WTC11 (cell line): ENCODE measurements at regions not wholly inside any gene's neighbourhood (a gene's known extent, or its start where the extent isn't known, plus 50 kb on each side); places are given as distances from the start of the nearest gene placed in this dataset.
A peak's percentile ranks its signal among the peaks of the same experiment; 100 is the strongest.

Source experiments
- ATAC-seq: fragments of 200-7000 bp; cut with Tn5 transposase; 2 replicates; pipeline ENCODE4 v1.10.0; 2021; ENCODE audit warnings: mild to moderate bottlenecking, moderate library complexity
- CTCF ChIA-PET: fragments of 300-600 bp; sonication (Branson Sonifier 250); formaldehyde crosslinking; loops from one replicate; lab custom pipeline; 2021; ENCODE audit warnings: antibody characterized with exemption; lab: Charles Lee
- POLR2A ChIA-PET: fragments of 350-600 bp; sonication (Branson Sonifier 250); formaldehyde crosslinking; loops from one replicate; lab custom pipeline; 2021; ENCODE audit warnings: antibody characterized with exemption; lab: Charles Lee
- DNase-seq: peaks from one replicate; pipeline ENCODE4 v3.0.0; 2021; ENCODE audit warnings: low spot score
- H3K27ac Mint-ChIP-seq: 2 replicates; pipeline ENCODE4 v1.8.0; 2021; ENCODE audit warnings: mixed read lengths
- H3K27me3 Mint-ChIP-seq: 2 replicates; pipeline ENCODE4 v1.8.0; 2021; ENCODE audit warnings: low read depth, mild to moderate bottlenecking, moderate library complexity, mixed read lengths
- H3K36me3 Mint-ChIP-seq: 2 replicates; pipeline ENCODE4 v1.8.0; 2021; ENCODE audit warnings: mixed read lengths
- H3K4me1 Mint-ChIP-seq: 2 replicates; pipeline ENCODE4 v1.8.0; 2022; ENCODE audit warnings: mixed read lengths
- H3K4me3 Mint-ChIP-seq: 2 replicates; pipeline ENCODE4 v1.8.0; 2021; ENCODE audit warnings: mild to moderate bottlenecking, moderate library complexity, mixed read lengths
- H3K9me3 Mint-ChIP-seq: 2 replicates; pipeline ENCODE4 v1.8.0; 2021; ENCODE audit warnings: mixed read lengths
- ATF1 ChIP-seq: sonication (generic); formaldehyde crosslinking; IDR thresholded peaks from 2 replicates; pipeline ENCODE4 v1.8.1; 2023; ENCODE audit warnings: mild to moderate bottlenecking, moderate library complexity, missing genetic modification reagents
- CBFB ChIP-seq: sonication (generic); formaldehyde crosslinking; IDR thresholded peaks from 2 replicates; pipeline ENCODE4 v1.8.1; 2022; ENCODE audit warnings: mild to moderate bottlenecking, low read depth, missing genetic modification reagents
- GTF2I ChIP-seq: fragments of 250-450 bp; sonication (Bioruptor Pico); conservative IDR thresholded peaks from 2 replicates; pipeline ENCODE4 v1.4.0; 2021; ENCODE audit warnings: mild to moderate bottlenecking
- JUN ChIP-seq: sonication (generic); formaldehyde crosslinking; IDR thresholded peaks from 2 replicates; pipeline ENCODE4 v1.8.0; 2023; ENCODE audit warnings: mild to moderate bottlenecking, missing genetic modification reagents
- KAT7 ChIP-seq: sonication (generic); formaldehyde crosslinking; IDR thresholded peaks from 2 replicates; pipeline ENCODE4 v1.8.1; 2023; ENCODE audit warnings: missing genetic modification reagents, mild to moderate bottlenecking, borderline replicate concordance
- NFATC4 ChIP-seq: fragments of 250-450 bp; sonication (Bioruptor Pico); IDR thresholded peaks from 2 replicates; pipeline ENCODE4 v1.9.0; 2021; ENCODE audit warnings: mild to moderate bottlenecking
- NFYB ChIP-seq: sonication (generic); formaldehyde crosslinking; conservative IDR thresholded peaks from 2 replicates; pipeline ENCODE4 v1.8.0; 2022; ENCODE audit warnings: low read depth, missing genetic modification reagents
- NR1H2 ChIP-seq: sonication (generic); formaldehyde crosslinking; IDR thresholded peaks from 2 replicates; pipeline ENCODE4 v1.9.0; 2021; ENCODE audit warnings: mild to moderate bottlenecking, moderate library complexity, missing genetic modification reagents
- NR2C2 ChIP-seq: sonication (generic); formaldehyde crosslinking; IDR thresholded peaks from 2 replicates; pipeline ENCODE4 v1.8.0; 2022; ENCODE audit warnings: mild to moderate bottlenecking, missing genetic modification reagents
- OVOL2 ChIP-seq: fragments of 250-450 bp; sonication (Bioruptor Pico); IDR thresholded peaks from 2 replicates; pipeline ENCODE4 v1.9.0; 2021; ENCODE audit warnings: mild to moderate bottlenecking, borderline replicate concordance
- PRRX2 ChIP-seq: fragments of 250-450 bp; sonication (Bioruptor Pico); IDR thresholded peaks from 2 replicates; pipeline ENCODE4 v1.8.0; 2021; ENCODE audit warnings: mild to moderate bottlenecking
- SMAD3 ChIP-seq: sonication (generic); formaldehyde crosslinking; IDR thresholded peaks from 2 replicates; pipeline ENCODE4 v1.8.0; 2022; ENCODE audit warnings: missing genetic modification reagents, mild to moderate bottlenecking, borderline replicate concordance
- SOX15 ChIP-seq: fragments of 250-450 bp; sonication (Bioruptor Pico); IDR thresholded peaks from 2 replicates; pipeline ENCODE4 v1.9.0; 2021; ENCODE audit warnings: mild to moderate bottlenecking
- TEAD4 ChIP-seq: sonication (generic); formaldehyde crosslinking; IDR thresholded peaks from 2 replicates; pipeline ENCODE4 v1.8.0; 2022; ENCODE audit warnings: mild to moderate bottlenecking, missing genetic modification reagents
- TP53 ChIP-seq: sonication (generic); formaldehyde crosslinking; IDR thresholded peaks from 2 replicates; pipeline ENCODE4 v1.8.1; 2023; ENCODE audit warnings: mild to moderate bottlenecking, missing genetic modification reagents
- ZBTB21 ChIP-seq: sonication (generic); formaldehyde crosslinking; IDR thresholded peaks from 2 replicates; pipeline ENCODE4 v1.8.1; 2023; ENCODE audit warnings: mild to moderate bottlenecking, missing genetic modification reagents, borderline replicate concordance
- ZNF121 ChIP-seq: sonication (generic); formaldehyde crosslinking; IDR thresholded peaks from 2 replicates; pipeline ENCODE4 v1.8.0; 2023; ENCODE audit warnings: missing genetic modification reagents
- TF ChIP-seq, protein P1 (sequence below): sonication (generic); formaldehyde crosslinking; IDR thresholded peaks from 2 replicates; pipeline ENCODE4 v1.8.1; 2023; ENCODE audit warnings: mild to moderate bottlenecking, missing genetic modification reagents
- TF ChIP-seq, protein P2 (sequence below): sonication (generic); formaldehyde crosslinking; IDR thresholded peaks from 2 replicates; pipeline ENCODE4 v1.8.0; 2022; ENCODE audit warnings: mild to moderate bottlenecking, missing genetic modification reagents
- TF ChIP-seq, protein P3 (sequence below): sonication (generic); formaldehyde crosslinking; IDR thresholded peaks from 2 replicates; pipeline ENCODE4 v1.8.1; 2023; ENCODE audit warnings: mild to moderate bottlenecking, missing genetic modification reagents, moderate library complexity
- TF ChIP-seq, protein P4 (sequence below): fragments of 250-450 bp; sonication (Bioruptor Pico); IDR thresholded peaks from 2 replicates; pipeline ENCODE4 v1.9.0; 2021; ENCODE audit warnings: mild to moderate bottlenecking
- TF ChIP-seq, protein P5 (sequence below): sonication (generic); formaldehyde crosslinking; IDR thresholded peaks from 2 replicates; pipeline ENCODE4 v1.8.1; 2022; ENCODE audit warnings: low read depth, missing genetic modification reagents, borderline replicate concordance
- TF ChIP-seq, protein P6 (sequence below): sonication (generic); formaldehyde crosslinking; IDR thresholded peaks from 2 replicates; pipeline ENCODE4 v1.8.1; 2022; ENCODE audit warnings: low read depth, mild to moderate bottlenecking, moderate library complexity, missing genetic modification reagents, borderline replicate concordance
- TF ChIP-seq, protein P7 (sequence below): sonication (generic); formaldehyde crosslinking; IDR thresholded peaks from 2 replicates; pipeline ENCODE4 v1.8.0; 2022; ENCODE audit warnings: mild to moderate bottlenecking, missing genetic modification reagents
- TF ChIP-seq, protein P8 (sequence below): sonication (generic); formaldehyde crosslinking; IDR thresholded peaks from 2 replicates; pipeline ENCODE4 v1.8.0; 2022; ENCODE audit warnings: mild to moderate bottlenecking, missing genetic modification reagents

DNA sequence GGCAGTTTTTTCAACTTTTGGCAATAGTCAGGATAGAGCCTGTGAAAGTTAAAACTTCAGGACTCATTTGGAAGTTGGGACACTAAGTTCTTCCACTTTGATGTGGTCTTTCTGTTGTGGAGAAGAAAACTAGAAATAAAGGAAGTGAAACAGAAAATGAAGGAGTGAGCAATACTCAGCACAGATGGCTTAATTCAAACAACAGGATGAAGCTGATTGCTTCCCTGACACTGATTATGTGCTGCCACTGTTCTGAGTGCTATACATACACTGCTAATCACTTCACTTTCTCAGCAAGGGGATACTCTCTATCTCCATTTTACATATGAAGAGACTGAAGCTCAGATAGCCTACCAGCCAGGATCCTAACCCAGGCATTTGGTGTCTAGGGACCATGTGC lies 235.1 kb upstream of the CPEB2 start:
- no peaks in the 10 kb centered on the region for H3K4me1 Mint-ChIP-seq
- peak; percentile 60 for ATAC-seq
- no peak overlapping the region for H3K27ac Mint-ChIP-seq
- H3K27me3 Mint-ChIP-seq = peaks cover 56% of the 10 kb centered on the region
- DNase-seq = no peak
- ChIA-PET CTCF (no interaction called here), POLR2A (no interaction called here)
- no peaks in the 10 kb centered on the region for H3K36me3 Mint-ChIP-seq
- TF ChIP-seq ATF1 (CRISPR knock-in tag) (no peak), SMAD3 (CRISPR knock-in tag) (no peak), PRRX2 (no peak), TP53 (no peak), SOX15 (no peak), NR2C2 (no peak), JUN (CRISPR knock-in tag) (no peak)
- TF ChIP-seq, protein P1, sequence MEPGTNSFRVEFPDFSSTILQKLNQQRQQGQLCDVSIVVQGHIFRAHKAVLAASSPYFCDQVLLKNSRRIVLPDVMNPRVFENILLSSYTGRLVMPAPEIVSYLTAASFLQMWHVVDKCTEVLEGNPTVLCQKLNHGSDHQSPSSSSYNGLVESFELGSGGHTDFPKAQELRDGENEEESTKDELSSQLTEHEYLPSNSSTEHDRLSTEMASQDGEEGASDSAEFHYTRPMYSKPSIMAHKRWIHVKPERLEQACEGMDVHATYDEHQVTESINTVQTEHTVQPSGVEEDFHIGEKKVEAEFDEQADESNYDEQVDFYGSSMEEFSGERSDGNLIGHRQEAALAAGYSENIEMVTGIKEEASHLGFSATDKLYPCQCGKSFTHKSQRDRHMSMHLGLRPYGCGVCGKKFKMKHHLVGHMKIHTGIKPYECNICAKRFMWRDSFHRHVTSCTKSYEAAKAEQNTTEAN (CRISPR knock-in tag) = no peak
- TF ChIP-seq, protein P2, sequence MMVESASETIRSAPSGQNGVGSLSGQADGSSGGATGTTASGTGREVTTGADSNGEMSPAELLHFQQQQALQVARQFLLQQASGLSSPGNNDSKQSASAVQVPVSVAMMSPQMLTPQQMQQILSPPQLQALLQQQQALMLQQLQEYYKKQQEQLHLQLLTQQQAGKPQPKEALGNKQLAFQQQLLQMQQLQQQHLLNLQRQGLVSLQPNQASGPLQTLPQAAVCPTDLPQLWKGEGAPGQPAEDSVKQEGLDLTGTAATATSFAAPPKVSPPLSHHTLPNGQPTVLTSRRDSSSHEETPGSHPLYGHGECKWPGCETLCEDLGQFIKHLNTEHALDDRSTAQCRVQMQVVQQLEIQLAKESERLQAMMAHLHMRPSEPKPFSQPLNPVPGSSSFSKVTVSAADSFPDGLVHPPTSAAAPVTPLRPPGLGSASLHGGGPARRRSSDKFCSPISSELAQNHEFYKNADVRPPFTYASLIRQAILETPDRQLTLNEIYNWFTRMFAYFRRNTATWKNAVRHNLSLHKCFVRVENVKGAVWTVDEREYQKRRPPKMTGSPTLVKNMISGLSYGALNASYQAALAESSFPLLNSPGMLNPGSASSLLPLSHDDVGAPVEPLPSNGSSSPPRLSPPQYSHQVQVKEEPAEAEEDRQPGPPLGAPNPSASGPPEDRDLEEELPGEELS (CRISPR knock-in tag) = no peak
- TF ChIP-seq, protein P3, sequence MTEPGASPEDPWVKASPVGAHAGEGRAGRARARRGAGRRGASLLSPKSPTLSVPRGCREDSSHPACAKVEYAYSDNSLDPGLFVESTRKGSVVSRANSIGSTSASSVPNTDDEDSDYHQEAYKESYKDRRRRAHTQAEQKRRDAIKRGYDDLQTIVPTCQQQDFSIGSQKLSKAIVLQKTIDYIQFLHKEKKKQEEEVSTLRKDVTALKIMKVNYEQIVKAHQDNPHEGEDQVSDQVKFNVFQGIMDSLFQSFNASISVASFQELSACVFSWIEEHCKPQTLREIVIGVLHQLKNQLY (CRISPR knock-in tag) = no peak
- H3K4me3 Mint-ChIP-seq = no peak overlapping the region
- H3K9me3 Mint-ChIP-seq = no peaks in the 10 kb centered on the region

DNA sequence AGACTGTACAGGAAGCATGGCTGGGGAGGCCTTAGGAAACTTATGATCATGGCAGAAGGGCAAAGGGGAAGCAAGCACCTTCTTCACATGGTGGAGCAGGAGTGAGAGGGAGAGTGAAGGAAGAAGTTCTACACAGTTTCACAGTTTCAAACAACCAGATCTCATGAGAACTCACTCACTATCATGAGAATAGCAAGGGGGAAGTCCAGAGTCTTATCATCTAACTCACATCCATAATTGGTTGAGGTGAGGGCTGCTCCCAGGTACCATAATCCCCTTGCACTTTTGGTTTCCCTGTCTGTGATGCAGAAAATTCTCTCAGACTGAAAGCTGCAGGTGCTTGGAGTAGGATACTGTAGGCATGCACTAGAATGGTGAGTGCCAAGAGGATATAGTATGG lies 233.8 kb upstream of the CPEB2 start:
- Mint-ChIP-seq H3K27ac (no peak overlapping the region), H3K27me3 (peaks cover 56% of the 10 kb centered on the region), H3K4me3 (no peak overlapping the region)

DNA sequence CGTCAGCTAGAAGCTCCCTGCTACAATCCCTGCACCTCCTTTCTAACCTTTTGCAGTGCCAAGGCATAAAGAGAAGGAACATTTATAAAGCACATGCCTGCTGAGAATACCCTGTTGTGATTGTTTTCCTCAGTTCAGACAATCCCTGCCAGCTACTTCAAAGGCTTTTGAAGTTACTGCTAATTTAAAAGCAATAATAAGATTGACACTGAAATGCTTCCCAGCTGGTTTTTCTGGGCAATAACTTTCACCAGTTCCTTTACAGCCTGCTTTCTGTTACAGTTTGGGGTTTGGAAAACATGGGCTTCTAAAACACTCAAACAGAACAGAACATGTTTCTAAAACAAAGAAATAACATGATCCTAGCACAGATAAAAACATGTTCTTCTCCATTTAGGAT lies 232.3 kb upstream of the CPEB2 start:
- no peak for DNase-seq
- Mint-ChIP-seq H3K4me1 (no peaks in the 10 kb centered on the region), H3K4me3 (no peak overlapping the region), H3K27ac (no peak overlapping the region), H3K27me3 (peaks cover 53% of the 10 kb centered on the region), H3K36me3 (no peaks in the 10 kb centered on the region), H3K9me3 (peaks cover 10% of the 10 kb centered on the region)
- ChIA-PET POLR2A (no interaction called here), CTCF (interaction anchor here (1.2 kb wide), 1 partner anchor 18 kb away, joined by 4 read pairs; no protein-coding TSS in a partner anchor)
- ATAC-seq = no peak
- TF ChIP-seq NR1H2 (CRISPR knock-in tag) (no peak), ZNF121 (CRISPR knock-in tag) (no peak), ZBTB21 (no peak), KAT7 (CRISPR knock-in tag) (no peak), OVOL2 (CRISPR knock-in tag) (no peak), NFATC4 (CRISPR knock-in tag) (no peak), GTF2I (CRISPR knock-in tag) (no peak)
- TF ChIP-seq, protein P4, sequence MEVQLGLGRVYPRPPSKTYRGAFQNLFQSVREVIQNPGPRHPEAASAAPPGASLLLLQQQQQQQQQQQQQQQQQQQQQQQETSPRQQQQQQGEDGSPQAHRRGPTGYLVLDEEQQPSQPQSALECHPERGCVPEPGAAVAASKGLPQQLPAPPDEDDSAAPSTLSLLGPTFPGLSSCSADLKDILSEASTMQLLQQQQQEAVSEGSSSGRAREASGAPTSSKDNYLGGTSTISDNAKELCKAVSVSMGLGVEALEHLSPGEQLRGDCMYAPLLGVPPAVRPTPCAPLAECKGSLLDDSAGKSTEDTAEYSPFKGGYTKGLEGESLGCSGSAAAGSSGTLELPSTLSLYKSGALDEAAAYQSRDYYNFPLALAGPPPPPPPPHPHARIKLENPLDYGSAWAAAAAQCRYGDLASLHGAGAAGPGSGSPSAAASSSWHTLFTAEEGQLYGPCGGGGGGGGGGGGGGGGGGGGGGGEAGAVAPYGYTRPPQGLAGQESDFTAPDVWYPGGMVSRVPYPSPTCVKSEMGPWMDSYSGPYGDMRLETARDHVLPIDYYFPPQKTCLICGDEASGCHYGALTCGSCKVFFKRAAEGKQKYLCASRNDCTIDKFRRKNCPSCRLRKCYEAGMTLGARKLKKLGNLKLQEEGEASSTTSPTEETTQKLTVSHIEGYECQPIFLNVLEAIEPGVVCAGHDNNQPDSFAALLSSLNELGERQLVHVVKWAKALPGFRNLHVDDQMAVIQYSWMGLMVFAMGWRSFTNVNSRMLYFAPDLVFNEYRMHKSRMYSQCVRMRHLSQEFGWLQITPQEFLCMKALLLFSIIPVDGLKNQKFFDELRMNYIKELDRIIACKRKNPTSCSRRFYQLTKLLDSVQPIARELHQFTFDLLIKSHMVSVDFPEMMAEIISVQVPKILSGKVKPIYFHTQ (CRISPR knock-in tag) = no peak
- TF ChIP-seq, protein P5, sequence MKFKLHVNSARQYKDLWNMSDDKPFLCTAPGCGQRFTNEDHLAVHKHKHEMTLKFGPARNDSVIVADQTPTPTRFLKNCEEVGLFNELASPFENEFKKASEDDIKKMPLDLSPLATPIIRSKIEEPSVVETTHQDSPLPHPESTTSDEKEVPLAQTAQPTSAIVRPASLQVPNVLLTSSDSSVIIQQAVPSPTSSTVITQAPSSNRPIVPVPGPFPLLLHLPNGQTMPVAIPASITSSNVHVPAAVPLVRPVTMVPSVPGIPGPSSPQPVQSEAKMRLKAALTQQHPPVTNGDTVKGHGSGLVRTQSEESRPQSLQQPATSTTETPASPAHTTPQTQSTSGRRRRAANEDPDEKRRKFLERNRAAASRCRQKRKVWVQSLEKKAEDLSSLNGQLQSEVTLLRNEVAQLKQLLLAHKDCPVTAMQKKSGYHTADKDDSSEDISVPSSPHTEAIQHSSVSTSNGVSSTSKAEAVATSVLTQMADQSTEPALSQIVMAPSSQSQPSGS (CRISPR knock-in tag) = no peak
- TF ChIP-seq, protein P6, sequence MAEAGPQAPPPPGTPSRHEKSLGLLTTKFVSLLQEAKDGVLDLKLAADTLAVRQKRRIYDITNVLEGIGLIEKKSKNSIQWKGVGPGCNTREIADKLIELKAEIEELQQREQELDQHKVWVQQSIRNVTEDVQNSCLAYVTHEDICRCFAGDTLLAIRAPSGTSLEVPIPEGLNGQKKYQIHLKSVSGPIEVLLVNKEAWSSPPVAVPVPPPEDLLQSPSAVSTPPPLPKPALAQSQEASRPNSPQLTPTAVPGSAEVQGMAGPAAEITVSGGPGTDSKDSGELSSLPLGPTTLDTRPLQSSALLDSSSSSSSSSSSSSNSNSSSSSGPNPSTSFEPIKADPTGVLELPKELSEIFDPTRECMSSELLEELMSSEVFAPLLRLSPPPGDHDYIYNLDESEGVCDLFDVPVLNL (CRISPR knock-in tag) = no peak

More for the DNA sequence above, 233.8 kb upstream of the CPEB2 start:
- DNase-seq (no peak), ATAC-seq (no peak)
- Mint-ChIP-seq H3K36me3 (no peaks in the 10 kb centered on the region), H3K9me3 (peaks cover 3% of the 10 kb centered on the region), H3K4me1 (no peaks in the 10 kb centered on the region)
- TF ChIP-seq TEAD4 = no peak
- TF ChIP-seq, protein P7, sequence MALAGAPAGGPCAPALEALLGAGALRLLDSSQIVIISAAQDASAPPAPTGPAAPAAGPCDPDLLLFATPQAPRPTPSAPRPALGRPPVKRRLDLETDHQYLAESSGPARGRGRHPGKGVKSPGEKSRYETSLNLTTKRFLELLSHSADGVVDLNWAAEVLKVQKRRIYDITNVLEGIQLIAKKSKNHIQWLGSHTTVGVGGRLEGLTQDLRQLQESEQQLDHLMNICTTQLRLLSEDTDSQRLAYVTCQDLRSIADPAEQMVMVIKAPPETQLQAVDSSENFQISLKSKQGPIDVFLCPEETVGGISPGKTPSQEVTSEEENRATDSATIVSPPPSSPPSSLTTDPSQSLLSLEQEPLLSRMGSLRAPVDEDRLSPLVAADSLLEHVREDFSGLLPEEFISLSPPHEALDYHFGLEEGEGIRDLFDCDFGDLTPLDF (CRISPR knock-in tag) = no peak
- TF ChIP-seq, protein P8, sequence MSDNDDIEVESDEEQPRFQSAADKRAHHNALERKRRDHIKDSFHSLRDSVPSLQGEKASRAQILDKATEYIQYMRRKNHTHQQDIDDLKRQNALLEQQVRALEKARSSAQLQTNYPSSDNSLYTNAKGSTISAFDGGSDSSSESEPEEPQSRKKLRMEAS (CRISPR knock-in tag) = no peak
- TF ChIP-seq NFYB (CRISPR knock-in tag) = no peak
- TF ChIP-seq JUN (CRISPR knock-in tag) = no peak
- no peak for TF ChIP-seq NR2C2
- TF ChIP-seq CBFB (CRISPR knock-in tag) = no peak
- POLR2A ChIA-PET = no interaction called here
- CTCF ChIA-PET = no interaction called here
